IMR-90 (cell line): ENCODE measurements at regions not wholly inside any gene's neighbourhood (a gene's known extent, or its start where the extent isn't known, plus 50 kb on each side); places are given as distances from the start of the nearest gene placed in this dataset.
A peak's percentile ranks its signal among the peaks of the same experiment; 100 is the strongest.

Experiments
- ATAC-seq: fragments of 200-7000 bp; cut with Tn5 transposase; 2 replicates; pipeline ENCODE4 v1.9.1; 2020; ENCODE audit warnings: low read depth, mild to moderate bottlenecking, moderate library complexity
- BruUV-seq: library from RNA; stranded (reverse); fragments of 400-500 nt; replicated peaks from 2 replicates; lab custom pipeline; 2021; lab: Mats Ljungman, UMichigan
- CTCF ChIA-PET: fragments of 300-600 bp; formaldehyde crosslinking; extraction: SDS; loops from one replicate; lab custom pipeline; 2021; ENCODE audit warnings: antibody characterized with exemption; lab: Yijun Ruan, JAX
- POLR2A ChIA-PET: fragments of 300-600 bp; sonication (Branson Sonifier 250); formaldehyde crosslinking; loops from one replicate; lab custom pipeline; 2022; ENCODE audit warnings: antibody characterized with exemption; ENCODE audit not compliant: unreplicated experiment; lab: Charles Lee
- DNase-seq: peaks from one replicate; pipeline ENCODE4 v3.0.0; 2013
- H2AFZ ChIP-seq: replicated peaks from 2 replicates; pipeline ENCODE3; 2013; ENCODE audit warnings: low read length, mild to moderate bottlenecking; ENCODE audit not compliant: poor library complexity
- H2AK5ac ChIP-seq: 2 replicates; pipeline ENCODE4 v1.6.1; 2013; ENCODE audit warnings: low read depth, low read length, inconsistent platforms
- H2AK9ac ChIP-seq: replicated peaks from 2 replicates; pipeline ENCODE3; 2013; ENCODE audit warnings: mild to moderate bottlenecking, low read depth, low read length, moderate library complexity; ENCODE audit not compliant: poor library complexity
- H2BK120ac ChIP-seq: 2 replicates; pipeline ENCODE4 v1.6.1; 2013; ENCODE audit warnings: low read depth, low read length, inconsistent platforms
- H2BK15ac ChIP-seq: 3 replicates; pipeline ENCODE4 v1.6.1; 2013; ENCODE audit warnings: low read depth, low read length, inconsistent platforms
- H2BK20ac ChIP-seq: 2 replicates; pipeline ENCODE4 v1.6.1; 2013; ENCODE audit warnings: low read depth, mild to moderate bottlenecking, inconsistent platforms, low read length, moderate library complexity
- H2BK5ac ChIP-seq: 2 replicates; pipeline ENCODE4 v1.6.1; 2013; ENCODE audit warnings: mild to moderate bottlenecking, low read depth, low read length, inconsistent platforms; ENCODE audit not compliant: poor library complexity, severe bottlenecking
- H3K14ac ChIP-seq: replicated peaks from 2 replicates; pipeline ENCODE4 v1.6.1; 2013; ENCODE audit warnings: low read depth, low read length, inconsistent platforms
- H3K18ac ChIP-seq: 2 replicates; pipeline ENCODE4 v1.6.1; 2013; ENCODE audit warnings: low read depth, low read length, control low read depth
- H3K23ac ChIP-seq: 2 replicates; pipeline ENCODE4 v1.6.1; 2013; ENCODE audit warnings: low read depth, low read length, inconsistent platforms
- H3K27ac ChIP-seq: 2 replicates; pipeline ENCODE4 v1.5.1; 2013; ENCODE audit warnings: mild to moderate bottlenecking, control low read depth, low read length; ENCODE audit not compliant: insufficient read depth
- H3K27me3 ChIP-seq: 2 replicates; pipeline ENCODE4 v1.6.1; 2013; ENCODE audit warnings: low read length; ENCODE audit not compliant: control insufficient read depth, insufficient read depth
- H3K36me3 ChIP-seq: 2 replicates; pipeline ENCODE4 v1.6.1; 2013; ENCODE audit warnings: low read length, mixed read lengths; ENCODE audit not compliant: control insufficient read depth, insufficient read depth
- H3K4ac ChIP-seq: 2 replicates; pipeline ENCODE4 v1.6.1; 2013; ENCODE audit warnings: low read depth, low read length, inconsistent platforms
- H3K4me1 ChIP-seq: 2 replicates; pipeline ENCODE4 v1.6.1; 2013; ENCODE audit warnings: low read length, mixed read lengths; ENCODE audit not compliant: control insufficient read depth, insufficient read depth
- H3K4me2 ChIP-seq: 2 replicates; pipeline ENCODE4 v1.6.1; 2013; ENCODE audit warnings: low read depth, mild to moderate bottlenecking, control low read depth, low read length, moderate library complexity
- H3K4me3 ChIP-seq: 2 replicates; pipeline ENCODE4 v1.5.1; 2013; ENCODE audit warnings: low read depth, mild to moderate bottlenecking, control low read depth, low read length, moderate library complexity; ENCODE audit not compliant: insufficient read depth
- H3K56ac ChIP-seq: 2 replicates; pipeline ENCODE4 v1.6.1; 2013; ENCODE audit warnings: low read length, inconsistent platforms; ENCODE audit not compliant: insufficient read depth; ENCODE audit errors: extremely low read depth
- H3K79me1 ChIP-seq, 2 experiments: 2 replicates each; pipeline ENCODE4 v1.6.1; 2013; ENCODE audit warnings: low read length in 2 of 2, inconsistent platforms in 1 of 2, low read depth in 1 of 2
- H3K9ac ChIP-seq: 2 replicates; pipeline ENCODE4 v1.6.1; 2013; ENCODE audit warnings: low read depth, low read length, control low read depth
- H3K9me1 ChIP-seq: 2 replicates; pipeline ENCODE4 v1.6.1; 2013; ENCODE audit warnings: low read length, inconsistent platforms; ENCODE audit not compliant: insufficient read depth
- H3K9me3 ChIP-seq: 2 replicates; pipeline ENCODE4 v1.6.1; 2013; ENCODE audit warnings: low read length; ENCODE audit not compliant: control insufficient read depth, insufficient read depth
- H4K20me1 ChIP-seq: 2 replicates; pipeline ENCODE4 v1.6.1; 2013; ENCODE audit warnings: low read length, inconsistent platforms; ENCODE audit not compliant: insufficient read depth
- H4K5ac ChIP-seq: 2 replicates; pipeline ENCODE4 v1.6.1; 2013; ENCODE audit warnings: mild to moderate bottlenecking, low read depth, low read length, control low read depth
- H4K8ac ChIP-seq, 2 experiments: 2 replicates each; pipeline ENCODE4 v1.6.1; 2013; ENCODE audit warnings: low read depth in 2 of 2, low read length in 2 of 2, control low read depth in 1 of 2, inconsistent platforms in 1 of 2
- H4K91ac ChIP-seq: 2 replicates; pipeline ENCODE4 v1.6.1; 2013; ENCODE audit warnings: low read depth, low read length, inconsistent platforms; ENCODE audit not compliant: insufficient read depth
- BHLHE40 ChIP-seq: fragments of 150-350 bp; IDR thresholded peaks from 2 replicates; pipeline ENCODE4 v1.6.1; 2016; ENCODE audit warnings: mild to moderate bottlenecking, low read depth, low read length
- CEBPB ChIP-seq: IDR thresholded peaks from 2 replicates; pipeline ENCODE4 v1.6.1; 2012; ENCODE audit warnings: low read depth, low read length, improper control_type of control experiment
- FOS ChIP-seq: fragments of 150-350 bp; IDR thresholded peaks from 2 replicates; pipeline ENCODE4 v1.6.1; 2016; ENCODE audit warnings: low read depth, low read length
- MAZ ChIP-seq: IDR thresholded peaks from 2 replicates; pipeline ENCODE4 v1.6.1; 2012; ENCODE audit warnings: low read depth, mild to moderate bottlenecking, low read length, improper control_type of control experiment, moderate library complexity, borderline replicate concordance
- MXI1 ChIP-seq: IDR thresholded peaks from 2 replicates; pipeline ENCODE4 v1.6.1; 2012; ENCODE audit warnings: low read depth, mild to moderate bottlenecking, low read length, moderate library complexity, borderline replicate concordance
- NFE2L2 ChIP-seq: fragments of 150-350 bp; IDR thresholded peaks from 2 replicates; pipeline ENCODE4 v1.6.1; 2016; ENCODE audit warnings: low read depth, mild to moderate bottlenecking, low read length
- POLR2A ChIP-seq: IDR thresholded peaks from 2 replicates; pipeline ENCODE4 v1.6.1; 2012; ENCODE audit warnings: mild to moderate bottlenecking, low read depth, low read length
- RAD21 ChIP-seq: IDR thresholded peaks from 2 replicates; pipeline ENCODE4 v1.6.1; 2012; ENCODE audit warnings: low read length, improper control_type of control experiment
- RFX5 ChIP-seq: IDR thresholded peaks from 2 replicates; pipeline ENCODE4 v1.8.0; 2012; ENCODE audit warnings: low read depth, mild to moderate bottlenecking, low read length, moderate library complexity
- SMC3 ChIP-seq: fragments of 150-350 bp; IDR thresholded peaks from 2 replicates; pipeline ENCODE4 v1.6.1; 2016; ENCODE audit warnings: low read depth, mild to moderate bottlenecking, antibody characterized with exemption, low read length, moderate library complexity
- WGBS, 2 experiments: methylation state at CpG; one replicate each; pipeline versions ENCODE4 v1.1.5 to v1.1.7; 2013; ENCODE audit warnings: missing lambda C conversion rate in 2 of 2; ENCODE audit not compliant: insufficient read length in 1 of 2; ENCODE audit errors: extremely low coverage in 2 of 2; 5-methylcytosine and 5-hydroxymethylcytosine counted together
- dilution Hi-C: fragments of 300-500 bp; cut with HindIII; formaldehyde crosslinking; loops from one replicate; pipeline ENCODE4 v1.14.3; 2018; ENCODE audit warnings: low sequenced_read_pairs; ENCODE audit not compliant: unreplicated experiment
- in situ Hi-C: fragments of 300-500 bp; cut with MboI; formaldehyde crosslinking; loops from 3 replicates; pipeline ENCODE4 v1.14.3; 2019; ENCODE audit warnings: low sequenced_read_pairs, inconsistent platforms, mixed read lengths
- intact Hi-C: fragments of 100-400 bp; cut with micrococcal nuclease; formaldehyde crosslinking; loops from 2 replicates; pipeline ENCODE4 v1.10.0; 2022
- TF ChIP-seq, protein P1 (sequence below): fragments of 150-350 bp; IDR thresholded peaks from 2 replicates; pipeline ENCODE4 v1.6.1; 2016; ENCODE audit warnings: low read depth, mild to moderate bottlenecking, low read length, moderate library complexity, borderline replicate concordance
- TF ChIP-seq, protein P2 (sequence below): conservative IDR thresholded peaks from 2 replicates; pipeline ENCODE4 v1.5.1; 2012; ENCODE audit warnings: mild to moderate bottlenecking, low read depth, low read length, improper control_type of control experiment

- Histone ChIP-seq H2AFZ (no peak overlapping the region), H2AK5ac (no peak overlapping the region), H3K23ac (peak overlapping the region; percentile 35; the same call in 1 of the 2 replicates), H4K5ac (peak overlapping the region; percentile 99), H3K36me3 (no peaks in the 10 kb centered on the region), H4K20me1 (no peaks in the 10 kb centered on the region), H3K4me1 (peaks cover 9% of the 10 kb centered on the region), H3K4ac (peak overlapping the region; percentile 65), H3K56ac (peak overlapping the region; percentile 55), H3K9me1 (peaks cover 6% of the 10 kb centered on the region), H4K91ac (peak overlapping the region; percentile 88), H3K14ac (peak overlapping the region; percentile 53), H3K79me1 (no peaks in the 10 kb centered on the region), H4K8ac (peak overlapping the region; percentile 86 to 87), H3K27ac (peak overlapping the region; percentile 78), H2BK5ac (peak overlapping the region; percentile 94), H3K9ac (peak overlapping the region; percentile 36; the same call in 1 of the 2 replicates), H3K9me3 (no peaks in the 10 kb centered on the region), H3K4me3 (no peak overlapping the region), H3K27me3 (no peaks in the 10 kb centered on the region), H2AK9ac (no peak overlapping the region), H2BK20ac (peak overlapping the region; percentile 97), H3K4me2 (peak overlapping the region; percentile 75), H2BK15ac (peak overlapping the region; percentile 88; the same call in 2 of the 3 replicates), H2BK120ac (peak overlapping the region; percentile 95), H3K18ac (peak overlapping the region; percentile 100)
- no CpG with 5 or more reads among the region's 2 CpGs for WGBS, 2 experiments
- intact Hi-C loops (loop anchor here (10.0 kb wide), 1 partner anchor 307 kb away; no protein-coding TSS in a partner anchor), in situ Hi-C loops (no loop called here), dilution Hi-C loops (no loop called here)
- no TSS peak for BruUV-seq
- DNase-seq (peak; percentile 68), ATAC-seq (peak; percentile 73)
- ChIA-PET CTCF (no interaction called here), POLR2A (no interaction called here)
- TF ChIP-seq SMC3 (no peak), BHLHE40 (no peak), FOS (no peak), POLR2A (no peak), MAZ (no peak), NFE2L2 (no peak), CEBPB (no peak), RAD21 (no peak), MXI1 (no peak), RFX5 (no peak)
- TF ChIP-seq, protein P1, sequence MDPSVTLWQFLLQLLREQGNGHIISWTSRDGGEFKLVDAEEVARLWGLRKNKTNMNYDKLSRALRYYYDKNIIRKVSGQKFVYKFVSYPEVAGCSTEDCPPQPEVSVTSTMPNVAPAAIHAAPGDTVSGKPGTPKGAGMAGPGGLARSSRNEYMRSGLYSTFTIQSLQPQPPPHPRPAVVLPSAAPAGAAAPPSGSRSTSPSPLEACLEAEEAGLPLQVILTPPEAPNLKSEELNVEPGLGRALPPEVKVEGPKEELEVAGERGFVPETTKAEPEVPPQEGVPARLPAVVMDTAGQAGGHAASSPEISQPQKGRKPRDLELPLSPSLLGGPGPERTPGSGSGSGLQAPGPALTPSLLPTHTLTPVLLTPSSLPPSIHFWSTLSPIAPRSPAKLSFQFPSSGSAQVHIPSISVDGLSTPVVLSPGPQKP: no peak
- TF ChIP-seq, protein P2, sequence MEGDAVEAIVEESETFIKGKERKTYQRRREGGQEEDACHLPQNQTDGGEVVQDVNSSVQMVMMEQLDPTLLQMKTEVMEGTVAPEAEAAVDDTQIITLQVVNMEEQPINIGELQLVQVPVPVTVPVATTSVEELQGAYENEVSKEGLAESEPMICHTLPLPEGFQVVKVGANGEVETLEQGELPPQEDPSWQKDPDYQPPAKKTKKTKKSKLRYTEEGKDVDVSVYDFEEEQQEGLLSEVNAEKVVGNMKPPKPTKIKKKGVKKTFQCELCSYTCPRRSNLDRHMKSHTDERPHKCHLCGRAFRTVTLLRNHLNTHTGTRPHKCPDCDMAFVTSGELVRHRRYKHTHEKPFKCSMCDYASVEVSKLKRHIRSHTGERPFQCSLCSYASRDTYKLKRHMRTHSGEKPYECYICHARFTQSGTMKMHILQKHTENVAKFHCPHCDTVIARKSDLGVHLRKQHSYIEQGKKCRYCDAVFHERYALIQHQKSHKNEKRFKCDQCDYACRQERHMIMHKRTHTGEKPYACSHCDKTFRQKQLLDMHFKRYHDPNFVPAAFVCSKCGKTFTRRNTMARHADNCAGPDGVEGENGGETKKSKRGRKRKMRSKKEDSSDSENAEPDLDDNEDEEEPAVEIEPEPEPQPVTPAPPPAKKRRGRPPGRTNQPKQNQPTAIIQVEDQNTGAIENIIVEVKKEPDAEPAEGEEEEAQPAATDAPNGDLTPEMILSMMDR: no peak
These were observed 314.4 kb downstream of the AASDHPPT start for GRCh38 chr11:106391771-106392420.
